ENCODE measurements at regions not wholly inside any gene's neighbourhood (a gene's known extent, or its start where the extent isn't known, plus 50 kb on each side); places are given as distances from the start of the nearest gene placed in this dataset.

GRCh38 chr6:147043994-147044477, 160.2 kb upstream of the STXBP5 start:
- Histone ChIP-seq H3K4me1 (ENCODE audit: control extremely low read depth in 1 of 4, control insufficient read depth in 4 of 4, insufficient read depth in 4 of 4, low read length in 3 of 4) (peaks cover 0 to 7% (median under 1%) of the 10 kb centered on the region in 4 experiments), H3K27ac (ENCODE audit: insufficient read depth in 1 of 2, low read depth in 1 of 2, low read length in 2 of 2, poor library complexity in 1 of 2, severe bottlenecking in 2 of 2) (no peak overlapping the region), H3K4me3 (ENCODE audit: control insufficient read depth in 1 of 7, extremely low read depth in 1 of 7, insufficient read depth in 4 of 7, low read depth in 2 of 7, low read length in 6 of 7) (no peak overlapping the region), H3K9me3 (ENCODE audit: control extremely low read depth in 1 of 5, control insufficient read depth in 4 of 5, insufficient read depth in 2 of 5, low read depth in 1 of 5, low read length in 4 of 5) (peaks cover 0 to 14% (median 5%) of the 10 kb centered on the region in 5 experiments), H3K36me3 (ENCODE audit: control insufficient read depth in 4 of 4, insufficient read depth in 4 of 4, low read length in 3 of 4) (no peaks in the 10 kb centered on the region), H3K27me3 (replicated peaks in 2 of 5; ENCODE audit: control insufficient read depth in 4 of 5, insufficient read depth in 5 of 5, low read length in 4 of 5) (no peaks in the 10 kb centered on the region)
- DNase-seq: peak in 2 of 3 donors; percentile 7 to 28
- POLR2A ChIA-PET: no interaction called here
- CTCF ChIA-PET: interaction anchor here (0.9 to 1.4 kb wide), 3 partner anchors 16 to 187 kb away, joined by 3 read pairs; no protein-coding TSS in a partner anchor
- 100% methylated on average over 5 of the region's 5 CpGs for WGBS (ENCODE audit: insufficient coverage)

- peak in 2 of 3 donors; percentile 49 to 67 for DNase-seq
- POLR2A ChIA-PET: no interaction called here
- Histone ChIP-seq H3K27me3 (replicated peaks in 2 of 5; ENCODE audit: control insufficient read depth in 4 of 5, insufficient read depth in 5 of 5, low read length in 4 of 5) (no peaks in the 10 kb centered on the region), H3K27ac (ENCODE audit: insufficient read depth in 1 of 2, low read depth in 1 of 2, low read length in 2 of 2, poor library complexity in 1 of 2, severe bottlenecking in 2 of 2) (no peak overlapping the region), H3K4me1 (ENCODE audit: control extremely low read depth in 1 of 4, control insufficient read depth in 4 of 4, insufficient read depth in 4 of 4, low read length in 3 of 4) (peaks cover 0 to 7% (median under 1%) of the 10 kb centered on the region in 4 experiments), H3K4me3 (ENCODE audit: control insufficient read depth in 1 of 7, extremely low read depth in 1 of 7, insufficient read depth in 4 of 7, low read depth in 2 of 7, low read length in 6 of 7) (no peak overlapping the region), H3K9me3 (ENCODE audit: control extremely low read depth in 1 of 5, control insufficient read depth in 4 of 5, insufficient read depth in 2 of 5, low read depth in 1 of 5, low read length in 4 of 5) (peaks cover 0 to 14% (median 5%) of the 10 kb centered on the region in 5 experiments), H3K36me3 (ENCODE audit: control insufficient read depth in 4 of 4, insufficient read depth in 4 of 4, low read length in 3 of 4) (no peaks in the 10 kb centered on the region)
- CTCF ChIA-PET: interaction anchor here (1.0 to 1.5 kb wide), 2 partner anchors 77 to 92 kb away, joined by 3 read pairs; no protein-coding TSS in a partner anchor
- WGBS (ENCODE audit: insufficient coverage): 72% methylated on average over 3 of the region's 4 CpGs
Measured at GRCh38 chr6:147046141-147046877, 157.9 kb upstream of the STXBP5 start.

- H3K4me1 ChIP-seq (ENCODE audit: control extremely low read depth in 1 of 4, control insufficient read depth in 4 of 4, insufficient read depth in 4 of 4, low read length in 3 of 4): peaks cover 0 to 7% (median under 1%) of the 10 kb centered on the region in 4 experiments
- H3K36me3 ChIP-seq (ENCODE audit: control insufficient read depth in 4 of 4, insufficient read depth in 4 of 4, low read length in 3 of 4): no peaks in the 10 kb centered on the region
- H3K9me3 ChIP-seq (ENCODE audit: control extremely low read depth in 1 of 5, control insufficient read depth in 4 of 5, insufficient read depth in 2 of 5, low read depth in 1 of 5, low read length in 4 of 5): peaks cover 0 to 7% (median 2%) of the 10 kb centered on the region in 5 experiments
- no peak overlapping the region for H3K4me3 ChIP-seq (ENCODE audit: control insufficient read depth in 1 of 7, extremely low read depth in 1 of 7, insufficient read depth in 4 of 7, low read depth in 2 of 7, low read length in 6 of 7)
- H3K27ac ChIP-seq (ENCODE audit: insufficient read depth in 1 of 2, low read depth in 1 of 2, low read length in 2 of 2, poor library complexity in 1 of 2, severe bottlenecking in 2 of 2): no peak overlapping the region
- no peak for DNase-seq
- ChIA-PET POLR2A (no interaction called here), CTCF (no interaction called here)
- no peaks in the 10 kb centered on the region for H3K27me3 ChIP-seq (replicated peaks in 2 of 5; ENCODE audit: control insufficient read depth in 4 of 5, insufficient read depth in 5 of 5, low read length in 4 of 5)
- WGBS (ENCODE audit: insufficient coverage): 97% methylated on average over 3 of the region's 3 CpGs
Measured at GRCh38 chr6:147048930-147049329, 155.3 kb upstream of the STXBP5 start.

GRCh38 chr6:147053311-147053921, 150.8 kb upstream of the STXBP5 start:
- WGBS (ENCODE audit: insufficient coverage): 100% methylated on average over 1 of the region's 2 CpGs
- CTCF ChIA-PET: no interaction called here

GRCh38 chr6:147054158-147054557, 150.1 kb upstream of the STXBP5 start:
- no peak overlapping the region for H3K27ac ChIP-seq (ENCODE audit: insufficient read depth in 1 of 2, low read depth in 1 of 2, low read length in 2 of 2, poor library complexity in 1 of 2, severe bottlenecking in 2 of 2)
- no peaks in the 10 kb centered on the region for H3K36me3 ChIP-seq (ENCODE audit: control insufficient read depth in 4 of 4, insufficient read depth in 4 of 4, low read length in 3 of 4)
- H3K9me3 ChIP-seq (ENCODE audit: control extremely low read depth in 1 of 5, control insufficient read depth in 4 of 5, insufficient read depth in 2 of 5, low read depth in 1 of 5, low read length in 4 of 5): no peaks in the 10 kb centered on the region
- peaks cover 0 to 2% (median 0%) of the 10 kb centered on the region in 4 experiments for H3K4me1 ChIP-seq (ENCODE audit: control extremely low read depth in 1 of 4, control insufficient read depth in 4 of 4, insufficient read depth in 4 of 4, low read length in 3 of 4)
- DNase-seq: no peak
- no peaks in the 10 kb centered on the region for H3K27me3 ChIP-seq (replicated peaks in 2 of 5; ENCODE audit: control insufficient read depth in 4 of 5, insufficient read depth in 5 of 5, low read length in 4 of 5)
- CTCF ChIA-PET: no interaction called here
- POLR2A ChIA-PET: no interaction called here
- 100% methylated on average over 2 of the region's 3 CpGs for WGBS (ENCODE audit: insufficient coverage)
- H3K4me3 ChIP-seq (ENCODE audit: control insufficient read depth in 1 of 7, extremely low read depth in 1 of 7, insufficient read depth in 4 of 7, low read depth in 2 of 7, low read length in 6 of 7): no peak overlapping the region

More at GRCh38 chr6:147053311-147053921, 150.8 kb upstream of the STXBP5 start:
- Histone ChIP-seq H3K27ac (ENCODE audit: insufficient read depth in 1 of 2, low read depth in 1 of 2, low read length in 2 of 2, poor library complexity in 1 of 2, severe bottlenecking in 2 of 2) (no peak overlapping the region), H3K4me1 (ENCODE audit: control extremely low read depth in 1 of 4, control insufficient read depth in 4 of 4, insufficient read depth in 4 of 4, low read length in 3 of 4) (peaks cover 0 to 2% (median 0%) of the 10 kb centered on the region in 4 experiments), H3K27me3 (replicated peaks in 2 of 5; ENCODE audit: control insufficient read depth in 4 of 5, insufficient read depth in 5 of 5, low read length in 4 of 5) (no peaks in the 10 kb centered on the region), H3K4me3 (ENCODE audit: control insufficient read depth in 1 of 7, extremely low read depth in 1 of 7, insufficient read depth in 4 of 7, low read depth in 2 of 7, low read length in 6 of 7) (no peak overlapping the region), H3K36me3 (ENCODE audit: control insufficient read depth in 4 of 4, insufficient read depth in 4 of 4, low read length in 3 of 4) (no peaks in the 10 kb centered on the region), H3K9me3 (ENCODE audit: control extremely low read depth in 1 of 5, control insufficient read depth in 4 of 5, insufficient read depth in 2 of 5, low read depth in 1 of 5, low read length in 4 of 5) (no peaks in the 10 kb centered on the region)
- DNase-seq: no peak
- POLR2A ChIA-PET: no interaction called here

GRCh38 chr6:147054871-147055270, 149.3 kb upstream of the STXBP5 start:
- Histone ChIP-seq H3K27me3 (replicated peaks in 2 of 5; ENCODE audit: control insufficient read depth in 4 of 5, insufficient read depth in 5 of 5, low read length in 4 of 5) (no peaks in the 10 kb centered on the region), H3K27ac (ENCODE audit: insufficient read depth in 1 of 2, low read depth in 1 of 2, low read length in 2 of 2, poor library complexity in 1 of 2, severe bottlenecking in 2 of 2) (no peak overlapping the region), H3K4me1 (ENCODE audit: control extremely low read depth in 1 of 4, control insufficient read depth in 4 of 4, insufficient read depth in 4 of 4, low read length in 3 of 4) (peaks cover 0 to 2% (median 0%) of the 10 kb centered on the region in 4 experiments), H3K36me3 (ENCODE audit: control insufficient read depth in 4 of 4, insufficient read depth in 4 of 4, low read length in 3 of 4) (no peaks in the 10 kb centered on the region), H3K4me3 (ENCODE audit: control insufficient read depth in 1 of 7, extremely low read depth in 1 of 7, insufficient read depth in 4 of 7, low read depth in 2 of 7, low read length in 6 of 7) (no peak overlapping the region), H3K9me3 (ENCODE audit: control extremely low read depth in 1 of 5, control insufficient read depth in 4 of 5, insufficient read depth in 2 of 5, low read depth in 1 of 5, low read length in 4 of 5) (no peaks in the 10 kb centered on the region)
- CTCF ChIA-PET: no interaction called here
- WGBS (ENCODE audit: insufficient coverage): 100% methylated on average over 2 of the region's 3 CpGs
- POLR2A ChIA-PET: no interaction called here
- no peak for DNase-seq

- POLR2A ChIA-PET: no interaction called here
- Histone ChIP-seq H3K27me3 (replicated peaks in 2 of 5; ENCODE audit: control insufficient read depth in 4 of 5, insufficient read depth in 5 of 5, low read length in 4 of 5) (no peaks in the 10 kb centered on the region), H3K9me3 (ENCODE audit: control extremely low read depth in 1 of 5, control insufficient read depth in 4 of 5, insufficient read depth in 2 of 5, low read depth in 1 of 5, low read length in 4 of 5) (no peaks in the 10 kb centered on the region), H3K4me3 (ENCODE audit: control insufficient read depth in 1 of 7, extremely low read depth in 1 of 7, insufficient read depth in 4 of 7, low read depth in 2 of 7, low read length in 6 of 7) (no peak overlapping the region), H3K4me1 (ENCODE audit: control extremely low read depth in 1 of 4, control insufficient read depth in 4 of 4, insufficient read depth in 4 of 4, low read length in 3 of 4) (peaks cover 0 to 2% (median 0%) of the 10 kb centered on the region in 4 experiments), H3K36me3 (ENCODE audit: control insufficient read depth in 4 of 4, insufficient read depth in 4 of 4, low read length in 3 of 4) (no peaks in the 10 kb centered on the region), H3K27ac (ENCODE audit: insufficient read depth in 1 of 2, low read depth in 1 of 2, low read length in 2 of 2, poor library complexity in 1 of 2, severe bottlenecking in 2 of 2) (no peak overlapping the region)
- DNase-seq: no peak
- CTCF ChIA-PET: no interaction called here
- 90% methylated on average over 3 of the region's 8 CpGs for WGBS (ENCODE audit: insufficient coverage)
Measured at GRCh38 chr6:147055821-147056392, 148.3 kb upstream of the STXBP5 start.

Data from common myeloid progenitor, CD34-positive (primary cell).